Loucy (cell line): ENCODE measurements at regions not wholly inside any gene's neighbourhood (a gene's known extent, or its start where the extent isn't known, plus 50 kb on each side); places are given as distances from the start of the nearest gene placed in this dataset.

Source experiments
- CTCF ChIP-seq: fragments of 200-600 bp; sonication (generic); conservative IDR thresholded peaks from 2 replicates; pipeline ENCODE4 v1.5.1; 2014; ENCODE audit warnings: mild to moderate bottlenecking, antibody characterized with exemption, low read length
- EZH2phosphoT487 ChIP-seq: fragments of 200-600 bp; IDR thresholded peaks from 2 replicates; pipeline ENCODE4 v1.6.1; 2018; ENCODE audit warnings: antibody characterized with exemption, mild to moderate bottlenecking, moderate library complexity, borderline replicate concordance

- TF ChIP-seq CTCF (no peak), EZH2phosphoT487 (no peak)
Measured at GRCh38 chr2:15780234-15780633, 160.1 kb upstream of the MYCN start.
